Naive thymus-derived CD8-positive, alpha-beta T cell (primary cell): ENCODE measurements at regions not wholly inside any gene's neighbourhood (a gene's known extent, or its start where the extent isn't known, plus 50 kb on each side); places are given as distances from the start of the nearest gene placed in this dataset.

Source experiments
- ATAC-seq, 2 donors: fragments of 150-1000 bp; cut with Tn5 transposase in 1 of 2; sonication (Bioruptor Pico), chemical (Tn5 transposase) in 1 of 2; 1 replicate in 1 of 2; 2 replicates in 1 of 2; pipeline ENCODE4 v1.10.0; 2021; ENCODE audit warnings: mild to moderate bottlenecking in 2 of 2, moderate library complexity in 2 of 2
- POLR2A ChIA-PET: fragments of 350-600 bp; sonication (Branson Sonifier 250); formaldehyde crosslinking; loops from one replicate; lab custom pipeline; 2021; ENCODE audit warnings: antibody characterized with exemption; lab: Charles Lee
- DNase-seq, 10 donors: peaks; one replicate each; pipeline versions ENCODE4 v3.0.0 to v3.0.0-alpha.2; 2020 to 2022
- H3K27ac Mint-ChIP-seq, 10 donors: one replicate each; pipeline ENCODE4 v1.8.0; 2020 to 2022; ENCODE audit warnings: mild to moderate bottlenecking in 10 of 10, mixed read lengths in 10 of 10, moderate library complexity in 4 of 10, inconsistent platforms in 1 of 10
- H3K27me3 Mint-ChIP-seq, 5 donors: one replicate each; pipeline ENCODE4 v1.8.0; 2021 to 2022; ENCODE audit warnings: mixed read lengths in 5 of 5
- H3K36me3 Mint-ChIP-seq, 3 donors: one replicate each; pipeline ENCODE4 v1.8.0; 2020 to 2022; ENCODE audit warnings: mixed read lengths in 3 of 3, mild to moderate bottlenecking in 2 of 3, inconsistent platforms in 1 of 3
- H3K4me1 Mint-ChIP-seq, 4 donors: one replicate each; pipeline ENCODE4 v1.8.0; 2021 to 2022; ENCODE audit warnings: mixed read lengths in 4 of 4
- H3K4me3 Mint-ChIP-seq, 10 donors: one replicate each; pipeline ENCODE4 v1.8.0; 2020 to 2022; ENCODE audit warnings: mild to moderate bottlenecking in 10 of 10, mixed read lengths in 10 of 10, moderate library complexity in 6 of 10, inconsistent platforms in 1 of 10
- H3K9me3 Mint-ChIP-seq, 9 donors: one replicate each; pipeline ENCODE4 v1.8.0; 2020 to 2022; ENCODE audit warnings: mixed read lengths in 9 of 9, mild to moderate bottlenecking in 3 of 9, inconsistent platforms in 1 of 9, moderate library complexity in 1 of 9

DNA sequence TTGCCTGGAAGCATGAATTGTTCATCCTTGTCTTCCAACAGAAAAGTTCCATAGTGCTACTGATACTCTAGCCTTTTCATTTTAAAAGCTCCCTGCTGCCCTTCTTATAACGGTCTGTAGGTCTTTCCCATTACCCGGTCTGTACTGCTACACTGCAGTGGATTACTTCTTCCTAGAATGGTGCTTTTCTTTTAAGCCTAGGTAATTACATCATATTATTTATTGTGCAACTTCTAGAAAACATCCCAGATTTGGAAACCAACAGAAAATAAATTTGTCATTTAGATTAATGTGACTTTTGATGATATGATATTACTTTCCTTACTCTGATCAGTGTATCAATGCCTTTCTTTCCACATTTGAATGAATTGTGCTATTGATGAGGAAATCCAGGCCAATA lies 199.4 kb downstream of the TANC2 start:
- no peak overlapping the region for H3K4me3 Mint-ChIP-seq
- DNase-seq (no peak), ATAC-seq (no peak)
- H3K9me3 Mint-ChIP-seq: no peaks in the 10 kb centered on the region
- H3K36me3 Mint-ChIP-seq: peaks cover 0 to 4% (median 0%) of the 10 kb centered on the region in 3 donors
- POLR2A ChIA-PET: no interaction called here
- H3K4me1 Mint-ChIP-seq: no peaks in the 10 kb centered on the region
- no peaks in the 10 kb centered on the region for H3K27me3 Mint-ChIP-seq
- H3K27ac Mint-ChIP-seq: no peak overlapping the region

DNA sequence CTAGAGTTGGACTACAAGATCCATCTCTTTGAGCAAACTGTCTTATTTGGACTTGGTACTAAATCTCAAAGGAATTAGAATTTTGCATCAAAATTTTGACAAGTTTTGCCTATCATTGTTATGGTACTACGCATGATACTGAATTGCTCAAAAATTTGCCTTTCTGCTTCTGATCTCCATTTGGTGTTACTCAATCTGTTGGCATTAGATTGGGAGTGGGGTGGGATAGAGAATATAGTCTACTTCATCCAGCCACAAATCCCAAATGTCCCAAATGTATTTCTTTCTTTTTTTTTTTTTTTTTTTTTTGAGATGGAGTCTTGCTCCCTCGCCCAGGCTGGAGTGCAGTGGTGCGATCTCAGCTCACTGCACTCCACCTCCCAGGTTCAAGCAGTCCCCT lies 204.8 kb downstream of the TANC2 start:
- POLR2A ChIA-PET: interaction anchor here (0.7 kb wide), 1 partner anchor 641 kb away, joined by 4 read pairs; no protein-coding TSS in a partner anchor
- no peaks in the 10 kb centered on the region for H3K4me1 Mint-ChIP-seq
- ATAC-seq: no peak
- no peak overlapping the region for H3K4me3 Mint-ChIP-seq
- peaks cover 0 to 10% (median 0%) of the 10 kb centered on the region in 3 donors for H3K36me3 Mint-ChIP-seq
- no peak for DNase-seq
- H3K9me3 Mint-ChIP-seq: peaks cover 0 to 3% (median 0%) of the 10 kb centered on the region in 9 donors
- H3K27ac Mint-ChIP-seq: no peak overlapping the region
- no peaks in the 10 kb centered on the region for H3K27me3 Mint-ChIP-seq

GRCh38 chr17:63171428-63172393 lies 205.7 kb downstream of the TANC2 start:
- POLR2A ChIA-PET: interaction anchor here (0.6 to 0.7 kb wide), 2 partner anchors 76 to 551 kb away, joined by 3 to 4 read pairs; no protein-coding TSS in a partner anchor
- H3K4me3 Mint-ChIP-seq: no peak overlapping the region
- no peak for ATAC-seq

DNA sequence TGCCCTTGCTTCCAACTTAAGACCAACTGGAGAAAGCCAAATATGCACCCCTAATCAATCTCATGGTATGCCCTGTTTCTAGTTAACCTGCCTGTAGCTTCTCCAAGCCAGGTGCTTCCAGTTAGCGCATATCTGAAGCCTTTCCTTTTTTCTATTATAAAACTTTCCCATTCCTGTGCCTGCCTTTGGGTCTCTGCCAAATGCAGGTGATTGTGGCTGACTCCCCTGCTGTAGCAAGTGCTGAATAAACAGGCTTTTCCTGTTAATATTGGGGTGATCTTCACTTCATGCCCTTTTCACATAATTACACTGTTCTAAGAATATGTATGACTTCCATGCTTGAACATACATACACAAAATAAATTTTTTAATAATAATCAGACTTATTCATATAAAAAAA lies 207.4 kb downstream of the TANC2 start:
- H3K36me3 Mint-ChIP-seq: peaks cover 0 to 15% (median 0%) of the 10 kb centered on the region in 3 donors
- no peak overlapping the region for H3K27ac Mint-ChIP-seq
- no peak for DNase-seq
- H3K9me3 Mint-ChIP-seq: peaks cover 0 to 4% (median 0%) of the 10 kb centered on the region in 9 donors
- no peaks in the 10 kb centered on the region for H3K4me1 Mint-ChIP-seq
- H3K4me3 Mint-ChIP-seq: no peak overlapping the region
- POLR2A ChIA-PET: no interaction called here
- H3K27me3 Mint-ChIP-seq: no peaks in the 10 kb centered on the region
- ATAC-seq: no peak

More at GRCh38 chr17:63171428-63172393, 205.7 kb downstream of the TANC2 start:
- DNase-seq: no peak
- Mint-ChIP-seq H3K9me3 (peaks cover 0 to 4% (median 0%) of the 10 kb centered on the region in 9 donors), H3K4me1 (no peaks in the 10 kb centered on the region), H3K36me3 (peaks cover 0 to 11% (median 0%) of the 10 kb centered on the region in 3 donors), H3K27ac (no peak overlapping the region), H3K27me3 (no peaks in the 10 kb centered on the region)

GRCh38 chr17:63173903-63174302 lies 207.9 kb downstream of the TANC2 start:
- no peaks in the 10 kb centered on the region for H3K27me3 Mint-ChIP-seq
- peaks cover 0 to 15% (median 0%) of the 10 kb centered on the region in 3 donors for H3K36me3 Mint-ChIP-seq
- POLR2A ChIA-PET: no interaction called here
- H3K27ac Mint-ChIP-seq: no peak overlapping the region
- ATAC-seq (no peak), DNase-seq (no peak)
- peaks cover 0 to 4% (median 0%) of the 10 kb centered on the region in 9 donors for H3K9me3 Mint-ChIP-seq
- H3K4me1 Mint-ChIP-seq: no peaks in the 10 kb centered on the region
- no peak overlapping the region for H3K4me3 Mint-ChIP-seq

DNA sequence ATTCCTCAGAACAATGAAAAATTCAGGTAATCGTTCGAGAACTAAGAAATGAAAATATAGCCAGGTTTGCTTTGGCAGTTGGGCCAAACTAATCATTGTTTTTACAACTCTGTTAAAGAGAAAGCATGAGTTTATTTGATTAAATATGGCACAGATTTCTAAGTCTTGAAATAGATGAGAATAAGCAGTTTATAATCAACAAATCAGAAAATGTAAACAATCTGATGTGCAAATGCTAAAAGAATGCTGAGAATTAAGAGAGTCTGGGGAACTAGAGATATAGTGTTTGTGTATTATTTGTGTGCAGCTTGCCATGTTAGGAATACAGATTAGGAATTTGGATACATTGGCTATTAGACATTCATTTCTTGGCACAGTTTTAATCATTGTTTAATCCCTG lies 212.5 kb downstream of the TANC2 start:
- H3K4me3 Mint-ChIP-seq: no peak overlapping the region
- no peak overlapping the region for H3K27ac Mint-ChIP-seq
- H3K36me3 Mint-ChIP-seq: peaks cover 0 to 26% (median 14%) of the 10 kb centered on the region in 3 donors
- peaks cover 0 to 4% (median 0%) of the 10 kb centered on the region in 9 donors for H3K9me3 Mint-ChIP-seq
- POLR2A ChIA-PET: no interaction called here
- H3K4me1 Mint-ChIP-seq: no peaks in the 10 kb centered on the region
- H3K27me3 Mint-ChIP-seq: no peaks in the 10 kb centered on the region
- ATAC-seq (no peak), DNase-seq (no peak)

DNA sequence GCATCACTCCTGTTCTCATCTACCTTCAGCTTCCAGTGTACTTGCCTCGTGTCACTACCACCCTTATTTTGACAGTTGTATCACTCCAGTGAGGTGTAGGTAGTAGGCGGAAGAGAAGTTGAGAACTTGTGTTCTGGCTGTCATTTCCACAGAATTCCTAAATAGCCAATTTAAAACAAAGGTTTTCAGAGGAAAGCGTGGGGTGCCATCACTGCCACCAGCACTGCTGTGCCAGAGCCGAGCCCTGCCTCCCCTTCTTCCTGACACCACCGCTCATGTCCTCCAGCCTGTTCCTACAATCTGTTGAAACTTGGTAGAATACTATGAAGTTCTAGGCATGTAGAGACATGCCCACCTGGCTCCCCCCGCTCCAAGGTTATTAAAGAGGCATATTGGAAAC lies 215.8 kb downstream of the TANC2 start:
- POLR2A ChIA-PET: no interaction called here
- H3K27ac Mint-ChIP-seq: no peak overlapping the region
- H3K4me1 Mint-ChIP-seq: no peaks in the 10 kb centered on the region
- no peaks in the 10 kb centered on the region for H3K27me3 Mint-ChIP-seq
- no peak for DNase-seq
- no peak for ATAC-seq
- H3K4me3 Mint-ChIP-seq: no peak overlapping the region
- peaks cover 0 to 26% (median 14%) of the 10 kb centered on the region in 3 donors for H3K36me3 Mint-ChIP-seq
- H3K9me3 Mint-ChIP-seq: peaks cover 0 to 4% (median 0%) of the 10 kb centered on the region in 9 donors

- Mint-ChIP-seq H3K36me3 (peaks cover 0 to 20% (median 18%) of the 10 kb centered on the region in 3 donors), H3K27me3 (no peaks in the 10 kb centered on the region), H3K4me1 (peaks cover 0 to 11% (median 0%) of the 10 kb centered on the region in 4 donors), H3K27ac (no peak overlapping the region), H3K4me3 (no peak overlapping the region), H3K9me3 (peaks cover 0 to 5% (median 2%) of the 10 kb centered on the region in 9 donors)
- no peak for ATAC-seq
- POLR2A ChIA-PET: no interaction called here
- no peak for DNase-seq
Observed at GRCh38 chr17:63185420-63185819, 219.4 kb downstream of the TANC2 start.

DNA sequence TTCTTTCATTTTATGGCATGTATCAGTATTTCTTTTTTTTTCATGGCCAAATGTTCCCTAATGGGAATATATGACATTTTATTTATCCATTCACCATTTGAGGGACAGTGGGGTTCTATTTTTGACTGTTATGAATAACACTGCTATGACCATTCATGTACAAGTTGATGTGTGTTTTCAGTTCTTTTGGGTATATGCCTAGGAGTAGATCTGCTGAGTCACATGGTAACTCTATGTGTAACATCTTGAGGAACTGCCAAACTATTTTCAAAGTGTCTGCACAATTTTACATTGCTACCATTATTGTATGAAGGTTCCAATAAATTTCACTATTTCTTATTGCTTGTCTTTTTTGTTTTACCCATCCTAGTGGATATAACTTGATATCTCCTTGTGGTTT lies 223.0 kb downstream of the TANC2 start:
- ATAC-seq: no peak
- DNase-seq: no peak
- H3K27ac Mint-ChIP-seq: no peak overlapping the region
- H3K27me3 Mint-ChIP-seq: no peaks in the 10 kb centered on the region
- H3K4me3 Mint-ChIP-seq: no peak overlapping the region
- peaks cover 0 to 3% (median 0%) of the 10 kb centered on the region in 9 donors for H3K9me3 Mint-ChIP-seq
- peaks cover 4 to 7% (median 4%) of the 10 kb centered on the region in 3 donors for H3K36me3 Mint-ChIP-seq
- POLR2A ChIA-PET: no interaction called here
- peaks cover 0 to 24% (median 0%) of the 10 kb centered on the region in 4 donors for H3K4me1 Mint-ChIP-seq

DNA sequence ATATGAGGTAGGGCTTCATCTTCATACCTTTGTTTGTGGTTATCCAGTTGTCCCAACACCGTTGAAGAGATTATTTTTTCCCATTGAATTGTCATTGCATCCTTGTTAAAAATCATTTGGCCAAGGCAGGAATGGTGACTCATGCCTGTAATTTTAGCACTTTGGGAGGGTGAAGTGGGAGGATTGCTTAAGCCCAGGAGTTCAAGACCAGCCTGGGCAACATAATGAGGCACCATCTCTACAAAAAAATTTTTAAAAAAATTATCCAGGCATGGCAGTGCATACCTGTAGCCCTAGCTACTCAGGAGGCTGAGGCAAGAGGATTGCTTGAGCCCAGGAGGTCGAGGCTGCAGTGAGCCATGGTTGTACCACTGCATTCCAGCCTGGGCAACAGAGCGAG lies 223.9 kb downstream of the TANC2 start:
- H3K36me3 Mint-ChIP-seq: peaks cover 4 to 7% (median 7%) of the 10 kb centered on the region in 3 donors
- H3K4me1 Mint-ChIP-seq: peaks cover 0 to 24% (median 0%) of the 10 kb centered on the region in 4 donors
- ATAC-seq (no peak), DNase-seq (no peak)
- POLR2A ChIA-PET: no interaction called here
- no peak overlapping the region for H3K27ac Mint-ChIP-seq
- no peaks in the 10 kb centered on the region for H3K27me3 Mint-ChIP-seq
- no peak overlapping the region for H3K4me3 Mint-ChIP-seq
- peaks cover 0 to 3% (median 0%) of the 10 kb centered on the region in 9 donors for H3K9me3 Mint-ChIP-seq

DNA sequence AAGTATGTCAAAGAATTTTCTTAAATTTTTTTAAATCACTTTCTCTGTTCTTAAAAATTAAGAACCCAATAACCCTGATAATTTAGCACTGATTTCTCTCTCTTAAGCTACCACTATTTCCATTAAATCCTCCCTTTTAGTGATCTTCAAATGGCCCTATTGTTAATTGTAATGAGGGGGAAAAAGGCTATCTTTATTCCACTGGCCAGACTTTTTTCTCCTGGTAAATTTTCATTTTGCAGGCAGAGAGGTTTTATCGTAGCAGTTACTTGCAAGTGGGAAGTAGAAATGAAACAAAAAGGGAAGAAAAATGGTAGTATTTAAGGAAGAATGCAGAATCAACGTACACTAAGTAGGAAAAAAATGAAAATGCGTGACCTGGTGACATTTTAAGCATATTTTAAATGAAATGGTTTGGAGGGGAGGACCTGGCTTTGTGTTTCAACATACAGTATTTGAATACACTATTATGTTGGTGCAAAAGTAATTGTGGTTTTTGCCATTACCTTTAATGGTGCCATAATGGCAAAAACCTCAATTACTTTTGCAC lies 224.9 kb downstream of the TANC2 start:
- H3K4me1 Mint-ChIP-seq: peaks cover 0 to 24% (median 0%) of the 10 kb centered on the region in 4 donors
- H3K36me3 Mint-ChIP-seq: peaks cover 8 to 16% (median 11%) of the 10 kb centered on the region in 3 donors
- H3K9me3 Mint-ChIP-seq: peaks cover 0 to 3% (median 0%) of the 10 kb centered on the region in 9 donors
- peak overlapping the region in 1 of 10 donors; percentile 7 for H3K27ac Mint-ChIP-seq
- no peak overlapping the region for H3K4me3 Mint-ChIP-seq
- POLR2A ChIA-PET: no interaction called here
- H3K27me3 Mint-ChIP-seq: no peaks in the 10 kb centered on the region
- no peak for DNase-seq
- ATAC-seq: no peak

- no peak for ATAC-seq
- Mint-ChIP-seq H3K27ac (peak overlapping the region in 1 of 10 donors; percentile 9), H3K9me3 (peaks cover 0 to 3% (median 0%) of the 10 kb centered on the region in 9 donors), H3K36me3 (peaks cover 6 to 17% (median 11%) of the 10 kb centered on the region in 3 donors), H3K4me3 (no peak overlapping the region), H3K27me3 (no peaks in the 10 kb centered on the region), H3K4me1 (peaks cover 0 to 30% (median 0%) of the 10 kb centered on the region in 4 donors)
- POLR2A ChIA-PET: no interaction called here
- no peak for DNase-seq
Observed at GRCh38 chr17:63191610-63192009, 225.6 kb downstream of the TANC2 start.

DNA sequence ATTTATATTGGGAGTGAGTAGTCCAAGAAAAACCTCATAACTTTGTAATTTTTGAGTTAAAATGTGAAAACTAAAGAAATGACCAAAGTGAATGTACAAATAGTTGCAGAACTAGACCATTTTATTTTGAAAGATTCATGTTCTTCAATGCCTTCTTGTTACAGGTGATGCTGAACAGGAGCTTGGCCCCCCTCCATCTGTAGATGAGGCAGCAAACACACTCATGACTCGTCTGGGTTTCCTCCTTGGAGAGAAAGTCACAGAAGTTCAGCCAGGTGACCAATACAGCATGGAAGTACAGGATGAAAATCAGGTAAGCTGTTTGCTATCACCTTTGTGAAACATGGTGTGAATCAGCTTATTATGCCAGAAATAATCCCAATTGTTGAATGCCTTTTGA lies 227.8 kb downstream of the TANC2 start:
- no peaks in the 10 kb centered on the region for H3K27me3 Mint-ChIP-seq
- DNase-seq (no peak), ATAC-seq (no peak)
- H3K27ac Mint-ChIP-seq: no peak overlapping the region
- peaks cover 4 to 20% (median 7%) of the 10 kb centered on the region in 3 donors for H3K36me3 Mint-ChIP-seq
- H3K4me3 Mint-ChIP-seq: no peak overlapping the region
- peaks cover 0 to 41% (median under 1%) of the 10 kb centered on the region in 4 donors for H3K4me1 Mint-ChIP-seq
- no peaks in the 10 kb centered on the region for H3K9me3 Mint-ChIP-seq
- POLR2A ChIA-PET: no interaction called here
